NCI-H1417 (cell line): ENCODE measurements at regions not wholly inside any gene's neighbourhood (a gene's known extent, or its start where the extent isn't known, plus 50 kb on each side); places are given as distances from the start of the nearest gene placed in this dataset.

ENCODE experiments used
- DNase-seq, 3 experiments: peaks; one replicate each; lab custom pipeline; 2025; lab: John Stamatoyannopoulos, UW

DNA sequence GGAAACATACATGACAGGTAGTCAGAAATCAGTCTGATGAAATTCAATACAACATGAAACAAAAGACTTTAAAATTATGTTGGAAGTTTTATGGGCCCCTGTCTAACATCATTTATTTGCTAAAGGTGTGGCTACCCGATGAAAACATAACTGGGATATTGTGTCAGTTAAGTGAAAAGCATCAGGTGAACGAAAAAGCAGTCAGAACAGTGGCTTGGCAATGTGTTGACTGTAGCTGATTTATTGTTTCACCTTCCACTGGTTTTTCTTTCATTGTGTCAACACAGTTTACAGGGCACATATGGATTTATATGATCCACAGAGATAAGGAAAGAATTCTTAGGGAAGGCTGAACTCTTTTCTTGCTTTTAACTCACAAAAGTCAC is 429.6 kb upstream of the ZNF608 start:
- DNase-seq: peak in 2 of 3 experiments; percentile 18 to 31

DNA sequence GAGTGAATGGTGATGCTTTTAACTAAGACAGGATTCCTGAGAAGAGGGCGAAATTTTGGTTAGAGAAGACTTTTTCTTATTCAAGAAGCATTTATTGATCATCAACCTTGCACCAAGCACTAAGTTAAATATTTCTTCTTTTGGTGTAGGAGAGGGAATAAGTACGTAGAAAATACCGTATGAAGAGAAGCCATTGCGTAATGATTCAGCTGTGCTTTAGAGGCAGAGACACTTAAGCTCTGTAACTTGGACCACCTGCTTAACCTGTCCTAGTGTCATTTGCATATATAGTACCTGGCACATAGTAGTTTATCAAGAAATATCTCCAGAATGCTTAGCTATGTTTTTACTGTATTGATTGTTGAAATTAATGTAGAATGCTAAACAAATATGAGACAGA is 430.9 kb upstream of the ZNF608 start:
- DNase-seq: no peak

DNA sequence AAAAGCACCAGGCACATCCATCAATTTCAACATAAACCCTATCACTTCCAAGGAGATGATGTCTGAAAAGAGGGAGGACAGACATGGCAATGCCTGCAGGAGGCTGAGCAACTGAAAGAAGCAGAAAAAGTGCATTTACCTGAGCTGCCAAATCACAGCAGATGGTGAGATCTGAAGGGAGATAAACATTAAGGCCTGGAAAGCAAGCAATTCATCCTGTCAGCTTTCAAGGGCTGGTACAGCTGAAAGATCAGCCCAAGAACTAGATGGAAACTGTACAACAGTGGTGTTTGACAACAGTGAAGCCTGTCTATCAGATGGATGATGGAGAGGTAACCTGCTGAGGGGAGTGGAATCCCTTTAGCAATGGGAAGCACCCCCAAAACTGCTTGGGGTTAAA is 433.2 kb upstream of the ZNF608 start:
- DNase-seq: no peak

DNA sequence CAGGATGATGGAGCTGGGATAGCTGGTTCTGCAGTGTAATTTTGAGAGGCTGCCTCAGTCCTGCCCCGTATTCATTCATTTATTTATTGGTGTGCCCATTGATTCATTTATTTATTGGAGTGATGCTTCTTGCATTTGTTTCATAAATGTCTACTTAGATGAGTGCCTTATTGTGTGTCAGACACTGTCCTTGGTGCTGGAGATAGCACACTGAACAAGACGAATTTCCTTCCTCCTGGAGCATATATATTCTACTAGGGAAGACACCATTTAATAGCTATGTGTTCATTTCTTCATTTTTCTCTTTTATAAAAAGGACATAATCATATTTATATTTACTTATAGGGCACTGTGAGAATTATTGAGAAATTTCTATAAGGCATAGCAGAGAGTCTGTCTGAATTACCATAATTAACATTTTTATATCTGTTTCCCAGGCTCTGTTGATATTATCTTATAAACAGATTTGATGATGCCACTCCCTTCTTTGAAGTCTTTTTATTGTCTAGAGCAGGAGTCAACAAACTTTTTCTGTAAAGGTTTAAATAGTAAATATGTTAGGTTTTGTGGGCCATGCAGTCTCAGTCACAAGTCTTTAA is 433.9 kb upstream of the ZNF608 start:
- DNase-seq: no peak

DNA sequence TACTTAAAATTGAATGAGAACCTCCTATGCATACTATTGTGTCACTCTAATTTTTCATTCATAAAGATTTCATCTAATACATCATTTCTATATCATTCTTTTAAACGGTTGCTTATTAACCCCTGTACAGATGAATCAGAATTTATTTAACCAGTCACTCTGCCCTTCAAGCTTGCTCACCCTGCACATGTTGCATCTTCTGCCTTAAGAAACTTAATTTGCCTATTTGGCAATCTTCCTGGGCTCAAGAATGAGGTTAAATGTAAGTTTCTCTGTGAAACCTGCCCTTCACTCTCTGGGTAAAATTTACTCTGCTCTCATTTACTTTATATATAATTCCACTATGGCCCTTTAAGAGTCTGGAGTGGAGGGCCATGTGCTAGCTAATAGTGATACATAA is 434.7 kb upstream of the ZNF608 start:
- DNase-seq: no peak

DNA sequence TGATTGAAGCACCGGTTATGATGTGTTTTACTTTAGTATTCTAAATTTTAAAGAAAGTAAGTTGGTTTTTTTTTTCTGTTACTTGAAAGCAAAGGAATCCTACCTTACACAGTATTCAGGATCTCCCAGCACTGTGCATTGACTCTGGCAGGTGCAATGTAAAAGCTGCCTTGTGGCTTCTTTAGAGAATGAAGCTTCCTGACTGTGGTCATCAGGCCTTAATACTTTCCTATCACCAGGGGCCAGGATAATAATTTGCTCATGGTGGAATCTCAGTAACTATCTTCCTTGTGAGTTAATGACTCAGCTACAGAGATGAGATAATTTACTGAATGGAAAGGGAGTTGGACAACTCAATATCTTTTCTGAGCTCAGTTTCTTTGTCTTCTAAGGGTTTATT is 435.5 kb upstream of the ZNF608 start:
- no peak for DNase-seq

DNA sequence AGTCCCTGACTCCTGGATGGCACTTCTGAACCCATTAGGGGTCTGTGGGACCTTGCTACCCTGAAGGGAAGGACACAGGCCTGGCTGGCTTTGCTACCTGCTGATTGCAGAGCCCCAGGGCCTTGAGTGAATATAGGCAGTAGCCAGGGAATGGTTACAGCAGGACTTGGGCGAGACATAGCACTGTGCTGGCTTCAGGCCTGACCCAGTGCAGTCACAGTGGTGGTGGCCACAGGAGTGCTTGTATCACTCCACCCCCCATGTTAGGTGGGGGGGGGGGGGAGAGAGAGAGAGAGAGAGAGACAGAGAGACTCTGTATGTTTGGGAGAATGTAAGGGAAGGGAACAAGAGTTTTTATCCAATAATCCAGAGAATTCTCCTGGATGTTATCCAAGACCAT is 439.3 kb upstream of the ZNF608 start:
- DNase-seq: no peak

DNA sequence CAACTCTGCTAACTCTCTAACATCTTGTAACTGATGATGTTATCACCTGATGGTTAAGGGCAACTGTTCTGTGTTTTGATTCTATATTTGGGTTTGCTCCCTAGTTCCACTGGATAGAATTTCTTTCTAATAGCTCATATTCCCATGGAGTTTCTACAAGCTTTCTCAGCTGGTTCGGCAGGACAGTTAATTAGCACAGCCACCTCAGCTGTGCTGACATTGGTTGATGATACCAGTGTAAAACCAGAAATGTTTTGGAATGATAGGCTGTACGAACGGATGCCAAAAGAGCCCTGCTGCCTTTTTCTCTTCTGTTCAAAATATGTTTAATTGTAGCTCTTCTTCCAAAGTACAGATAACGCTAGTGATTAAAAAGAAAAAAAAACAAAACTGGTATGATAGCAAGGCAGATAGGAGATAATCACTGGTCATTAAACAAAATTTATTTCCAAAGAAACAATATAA is 440.5 kb upstream of the ZNF608 start:
- DNase-seq: peak in 1 of 3 experiments; percentile 2

DNA sequence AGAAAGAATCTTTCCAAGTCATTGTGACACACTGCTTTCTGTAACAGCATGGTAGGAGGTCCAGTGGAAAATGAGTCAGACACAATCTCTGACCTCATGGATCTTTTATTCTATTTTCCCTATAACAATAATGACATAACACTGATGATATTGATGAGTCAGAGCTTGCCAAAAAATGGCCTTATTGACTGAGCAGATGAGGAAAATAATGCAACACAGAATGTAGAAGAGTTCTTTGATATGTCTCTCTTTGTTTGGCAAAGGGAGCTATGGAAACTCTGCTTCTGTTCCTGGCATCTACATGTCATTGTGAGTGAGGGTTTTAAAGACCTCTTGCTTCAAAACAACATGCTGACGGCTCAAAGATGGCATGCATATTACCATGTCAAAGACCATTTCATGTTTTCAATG is 443.1 kb upstream of the ZNF608 start:
- no peak for DNase-seq

DNA sequence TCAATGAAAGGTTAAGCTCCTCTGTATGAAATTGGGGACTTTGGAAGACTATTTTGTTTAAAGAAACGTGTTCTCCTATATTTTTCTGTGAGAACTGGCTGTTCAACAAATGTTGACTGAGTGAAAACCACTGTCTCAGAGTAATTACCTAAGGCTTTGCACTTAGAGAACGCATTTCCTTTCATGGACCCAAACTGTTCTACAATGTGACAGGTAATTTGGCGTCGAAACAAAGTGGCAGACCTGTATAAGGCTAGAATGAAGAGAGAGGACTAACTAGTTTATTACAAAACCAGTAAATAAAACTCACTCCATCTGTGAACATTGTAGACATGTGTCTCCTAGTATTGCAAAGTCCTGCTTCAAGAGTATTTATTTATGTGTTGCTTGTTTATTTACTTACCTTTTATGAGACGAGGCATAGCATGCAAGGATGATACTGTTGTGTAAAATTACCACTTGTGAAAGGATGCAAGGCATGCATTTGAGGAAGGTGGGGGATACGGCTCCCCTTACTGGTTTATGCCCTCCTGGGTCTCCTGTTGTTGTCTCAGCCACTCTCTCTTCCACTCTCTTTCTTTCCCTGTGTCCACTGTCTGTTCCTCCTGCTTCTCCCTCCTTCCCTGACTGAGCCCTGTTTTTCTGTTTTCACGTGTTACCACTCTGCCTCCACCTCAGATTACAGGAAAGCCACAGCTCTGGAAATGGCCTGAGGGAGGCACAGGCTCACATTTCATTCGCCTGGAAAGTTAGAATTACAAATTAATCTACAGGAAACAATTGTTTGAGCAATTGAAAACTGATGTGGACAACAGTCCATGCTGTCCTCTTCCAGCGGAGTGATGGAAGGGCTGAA is 444.0 kb upstream of the ZNF608 start:
- DNase-seq: peak in 2 of 3 experiments; percentile 3 to 12

DNA sequence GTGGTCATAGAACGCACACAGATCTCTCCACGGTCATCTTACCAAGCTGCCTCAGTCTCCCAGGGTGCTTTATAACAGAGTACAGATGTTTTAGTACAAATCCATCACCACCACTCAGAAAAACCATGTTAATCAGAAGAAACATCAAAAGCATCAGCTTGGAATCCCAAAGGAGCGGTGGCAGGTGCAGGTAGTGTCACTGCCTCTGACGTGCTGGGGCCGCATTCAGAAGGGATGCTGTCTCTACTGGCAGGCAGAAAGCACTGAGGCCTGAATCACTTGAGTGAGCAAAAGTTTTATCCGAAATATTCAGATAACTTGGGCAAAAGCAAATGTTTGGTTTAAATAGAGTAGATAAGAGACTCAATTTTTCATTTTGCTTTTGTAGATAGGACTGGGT is 448.4 kb upstream of the ZNF608 start:
- DNase-seq: no peak

DNA sequence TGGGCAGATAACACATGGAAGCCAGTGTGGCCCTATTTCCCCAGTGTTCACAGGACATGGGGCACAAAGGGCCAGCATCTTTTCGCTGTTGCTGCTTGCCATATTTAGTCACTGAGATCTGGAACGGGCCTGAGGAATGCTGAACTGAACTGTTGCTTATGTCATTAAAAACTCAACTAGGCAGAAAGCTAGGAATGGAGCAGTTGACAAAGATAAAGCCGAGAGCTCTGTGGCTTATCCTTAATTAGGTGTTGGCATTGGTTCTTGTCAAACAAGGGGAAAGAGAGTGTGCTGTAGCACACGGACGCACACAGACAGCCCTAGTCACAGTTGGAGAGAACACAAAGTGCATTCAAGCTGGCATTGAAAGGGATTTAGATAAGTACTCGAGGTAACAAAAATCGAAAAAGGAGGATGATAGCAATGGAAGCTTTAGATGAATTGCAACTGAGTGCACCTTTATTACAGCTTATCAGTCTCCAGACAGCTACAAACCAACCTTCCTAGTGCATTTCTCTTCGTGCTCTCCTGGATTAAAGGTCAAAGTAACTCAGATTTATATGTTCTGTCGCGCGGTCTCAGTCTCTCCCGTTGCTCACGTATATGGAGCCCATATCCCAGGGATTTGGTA is 450.2 kb upstream of the ZNF608 start:
- peak in 1 of 3 experiments; percentile 67 for DNase-seq

DNA sequence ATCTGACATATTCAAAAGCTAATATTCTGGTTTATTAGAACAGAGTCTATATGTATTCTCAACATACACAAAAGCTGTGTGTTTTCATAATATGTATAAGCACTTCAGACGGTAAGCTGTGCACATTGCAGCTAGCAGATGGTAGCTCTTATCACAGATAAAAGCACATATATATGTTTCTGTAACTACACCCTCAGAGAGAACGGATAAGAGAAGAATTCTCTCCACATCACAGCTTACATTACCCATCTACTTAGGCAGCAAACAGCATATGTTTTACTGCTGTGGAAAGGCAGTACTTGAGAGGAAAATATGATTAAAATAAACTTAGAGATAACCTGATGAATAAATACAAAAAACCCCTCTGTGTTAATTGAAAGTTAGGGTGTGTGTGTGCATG is 450.9 kb upstream of the ZNF608 start:
- peak in 2 of 3 experiments; percentile 10 to 33 for DNase-seq

DNA sequence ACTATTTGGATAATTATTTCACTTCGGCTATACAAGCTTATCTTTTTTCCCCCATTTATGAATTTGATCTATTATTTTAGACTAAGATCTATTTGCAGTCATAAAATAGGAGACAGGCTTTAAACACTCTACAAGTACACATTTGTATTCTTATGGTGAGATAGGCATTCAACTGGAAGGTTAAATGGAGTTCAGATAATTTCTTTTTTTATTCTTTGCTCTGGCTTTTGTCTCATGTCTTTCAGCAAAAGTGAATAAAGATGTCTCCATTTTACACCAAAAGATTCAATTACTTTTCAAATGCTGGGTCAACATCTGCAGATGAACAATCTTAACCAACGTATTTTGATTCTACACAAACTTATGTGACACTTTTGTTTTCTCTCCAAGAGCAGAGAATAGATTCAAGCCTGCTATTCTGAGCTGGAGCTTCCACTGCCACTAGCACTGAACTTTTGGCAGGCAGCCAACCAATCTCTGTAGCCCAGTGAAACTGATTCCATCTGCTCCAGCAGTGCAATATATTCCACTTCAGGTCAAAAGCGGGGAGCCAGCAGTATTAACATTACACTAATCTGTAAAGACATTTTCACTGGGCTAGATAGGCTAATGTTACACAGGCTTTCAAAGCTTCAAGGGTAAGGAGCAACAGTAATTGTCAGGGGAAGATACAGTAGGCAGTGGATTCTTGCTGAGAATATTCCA is 452.0 kb upstream of the ZNF608 start:
- DNase-seq: peak; percentile 34 to 97 (median 85)

DNA sequence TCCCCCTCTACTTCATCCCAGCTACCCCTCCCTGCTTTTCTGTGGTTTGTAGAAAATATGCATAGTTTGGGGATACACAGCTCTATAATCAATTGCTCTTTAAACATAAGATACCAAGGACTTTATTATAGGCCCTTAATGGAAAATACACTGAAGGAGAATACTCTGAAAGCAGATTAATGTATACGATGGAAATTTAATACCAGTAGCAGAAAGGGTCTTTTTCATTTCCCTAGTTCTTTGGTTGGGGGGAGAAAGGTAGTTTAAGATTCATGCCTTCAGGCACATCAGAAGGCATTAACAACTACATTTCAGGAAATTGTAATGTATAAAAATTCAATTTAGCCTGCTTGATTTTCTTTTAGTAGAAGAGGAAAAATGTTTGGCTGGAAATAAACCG is 452.9 kb upstream of the ZNF608 start:
- no peak for DNase-seq

DNA sequence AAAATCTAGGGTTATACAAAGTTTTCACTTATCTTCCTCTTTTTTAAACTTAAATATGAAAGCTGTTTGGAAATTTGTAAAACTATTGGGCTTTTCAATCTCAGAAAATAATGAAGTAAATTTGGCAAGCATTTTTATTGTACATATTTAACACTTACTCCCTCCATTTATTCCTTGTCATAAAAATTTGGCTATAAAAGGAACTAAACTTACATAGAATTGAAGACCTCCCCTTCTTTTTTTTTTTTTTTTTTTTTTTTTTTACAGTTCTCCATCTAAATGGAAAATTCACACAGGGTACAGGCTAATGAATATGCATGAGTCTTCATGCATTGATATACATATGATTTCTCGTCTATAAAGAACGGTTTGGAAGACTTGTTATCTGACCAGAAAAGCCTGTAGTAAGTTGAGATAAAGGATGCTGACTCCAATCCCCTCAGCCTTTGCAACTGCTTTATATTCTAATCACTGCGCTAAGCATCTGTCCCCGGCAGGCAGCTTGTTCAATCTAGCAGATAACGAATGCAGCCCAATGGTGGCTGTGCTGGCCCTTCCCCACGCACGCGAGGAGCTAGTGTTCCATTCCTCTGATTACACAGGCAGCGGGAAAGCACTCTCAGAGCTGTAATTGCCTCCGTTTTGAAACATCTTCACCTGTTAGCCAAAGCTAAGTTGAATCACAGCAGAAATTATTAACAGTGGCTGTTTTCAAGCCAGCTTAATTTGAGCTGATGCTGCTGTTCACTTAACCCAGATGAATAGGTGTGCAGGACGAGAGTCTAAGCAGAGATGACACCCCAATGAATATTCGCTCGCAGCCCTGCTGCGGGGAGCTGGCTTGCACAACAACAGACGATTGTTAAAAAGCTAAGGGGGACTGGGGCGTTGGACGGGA is 453.8 kb upstream of the ZNF608 start:
- peak; percentile 42 to 76 (median 63) for DNase-seq

DNA sequence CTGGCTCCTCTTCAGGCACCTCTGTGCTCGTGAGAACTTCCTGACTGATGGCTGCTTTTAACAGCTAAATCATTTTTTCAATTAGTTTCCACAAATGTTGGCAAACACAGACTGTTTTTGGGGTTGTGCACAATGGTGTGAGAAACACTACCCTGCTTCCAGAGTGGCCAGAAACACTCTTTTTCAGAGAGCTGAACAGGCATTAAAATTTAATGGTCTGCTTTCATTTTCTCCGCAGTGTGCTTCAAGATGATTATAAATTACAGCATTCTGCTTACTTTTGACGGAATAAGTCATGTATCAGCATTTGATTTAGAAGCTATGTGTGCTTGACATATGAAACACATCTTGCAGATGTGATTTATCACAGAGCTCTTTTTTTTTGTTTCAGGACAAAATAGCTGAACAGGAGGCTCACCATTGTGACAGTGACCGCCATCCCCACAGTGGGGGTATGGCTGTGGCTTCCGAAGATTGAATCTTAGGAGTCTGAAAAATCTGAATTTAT is 454.5 kb upstream of the ZNF608 start:
- DNase-seq: peak in 1 of 3 experiments; percentile 12

DNA sequence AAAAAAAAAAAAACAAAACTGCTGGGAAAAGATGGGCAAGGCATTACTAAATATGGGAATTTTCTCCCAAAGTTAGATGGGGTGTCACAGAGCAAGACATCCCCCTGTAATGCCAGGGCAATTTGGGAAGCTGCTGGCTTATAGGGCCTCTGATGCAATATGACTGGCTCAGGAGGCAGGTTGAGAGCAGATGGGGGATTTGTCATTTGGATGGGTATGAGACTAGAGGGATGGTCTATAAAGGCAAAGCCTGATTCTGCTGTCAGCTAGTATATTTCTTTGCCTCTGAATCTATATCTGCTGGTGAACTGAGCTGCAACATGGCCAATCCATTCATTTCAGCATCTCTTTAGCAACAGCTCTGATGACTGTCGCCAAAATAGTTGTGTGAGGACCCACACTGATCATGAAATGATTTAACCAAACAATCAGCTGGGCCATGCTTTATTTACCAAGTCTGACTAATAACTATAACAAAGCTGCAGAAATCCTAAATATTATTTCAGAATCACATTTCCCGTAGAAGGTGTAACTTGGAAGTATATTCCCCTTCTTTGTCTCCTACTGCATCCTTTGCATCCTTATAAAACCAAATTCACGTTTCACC is 455.1 kb upstream of the ZNF608 start:
- peak in 1 of 3 experiments; percentile 8 for DNase-seq

DNA sequence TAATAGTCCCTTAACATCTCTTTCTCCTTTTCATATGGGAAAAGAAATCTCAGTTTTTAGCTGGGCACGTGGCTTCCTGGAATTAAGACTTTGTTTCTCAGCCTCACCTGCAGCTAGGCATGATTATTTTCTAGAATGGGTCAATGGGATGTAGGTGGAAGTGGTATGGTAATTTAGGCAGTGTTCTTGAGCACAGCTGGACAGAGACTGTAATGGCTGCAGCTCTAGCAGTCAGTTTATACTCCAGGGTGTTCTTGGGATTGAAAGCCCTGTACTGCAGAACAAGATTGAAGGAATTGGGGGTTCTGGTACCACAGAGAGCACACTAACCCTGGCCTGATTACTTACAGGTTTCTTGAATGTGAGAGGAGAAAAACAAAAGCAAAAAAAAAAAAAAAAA is 455.9 kb upstream of the ZNF608 start:
- DNase-seq: no peak

DNA sequence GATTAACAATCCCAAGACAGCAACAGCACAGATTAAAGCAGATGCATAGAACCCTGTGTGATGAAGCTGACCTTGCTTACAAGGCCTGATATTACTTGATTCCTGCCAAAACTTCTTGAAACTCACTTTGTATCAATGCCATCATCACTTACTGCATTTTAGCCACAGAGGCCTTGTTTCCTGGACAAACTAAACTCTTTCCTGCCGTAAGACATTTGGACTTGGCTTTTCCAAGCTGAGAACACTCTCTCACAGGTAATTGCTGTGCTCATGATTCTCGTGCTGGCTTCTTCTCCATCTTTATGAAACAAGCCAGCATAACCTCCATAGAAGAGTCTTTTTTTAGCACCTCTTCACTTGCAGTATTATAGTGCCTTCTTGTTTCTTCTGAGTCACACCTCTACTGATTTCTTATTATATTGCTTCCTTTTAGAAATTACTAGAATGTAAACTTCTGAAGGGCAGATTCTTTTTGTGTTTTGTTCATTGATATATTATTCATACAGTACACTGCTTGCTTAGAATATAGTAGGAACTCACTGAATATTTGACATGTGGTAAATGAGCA is 456.5 kb upstream of the ZNF608 start:
- no peak for DNase-seq
